ENCODE measurements at regions not wholly inside any gene's neighbourhood (a gene's known extent, or its start where the extent isn't known, plus 50 kb on each side); places are given as distances from the start of the nearest gene placed in this dataset.

- Histone ChIP-seq H3K9ac (ENCODE audit: extremely low read depth, insufficient read length, low read length) (no peak overlapping the region), H4K5ac (ENCODE audit: insufficient read length, low read depth, low read length) (no peak overlapping the region), H3K23me2 (ENCODE audit: insufficient read length, low read depth, low read length, poor library complexity, severe bottlenecking) (no peaks in the 10 kb centered on the region), H2BK20ac (ENCODE audit: low read depth, low read length, poor library complexity, severe bottlenecking) (no peak overlapping the region), H3K23ac (ENCODE audit: insufficient read length, low read depth, low read length) (no peak overlapping the region), H2BK5ac (ENCODE audit: insufficient read length, low read length) (no peak overlapping the region), H2BK12ac (ENCODE audit: insufficient read length, low read depth, low read length) (no peak overlapping the region), H2BK15ac (ENCODE audit: low read depth, low read length) (no peak overlapping the region), H2BK120ac (ENCODE audit: low read depth, low read length, poor library complexity, severe bottlenecking) (no peak overlapping the region), H3T11ph (ENCODE audit: low read length) (no peak overlapping the region), H4K8ac (replicated peaks; ENCODE audit: insufficient read length, low read depth, low read length) (no peak overlapping the region), H3K18ac (ENCODE audit: insufficient read length, low read depth, low read length) (no peak overlapping the region), H4K91ac (ENCODE audit: insufficient read length, low read depth, low read length) (no peak overlapping the region), H2AFZ (ENCODE audit: low read length) (no peak overlapping the region), H4K20me1 (ENCODE audit: control insufficient read depth, insufficient read depth, insufficient read length) (no peaks in the 10 kb centered on the region), H3K79me2 (ENCODE audit: insufficient read depth, low read length) (no peaks in the 10 kb centered on the region), H3K79me1 (ENCODE audit: insufficient read depth, low read depth, low read length, poor library complexity, severe bottlenecking) (no peaks in the 10 kb centered on the region), H3K27me3 (ENCODE audit: insufficient read depth, low read length) (no peaks in the 10 kb centered on the region), H3K14ac (ENCODE audit: insufficient read depth, low read length) (no peak overlapping the region), H3K56ac (ENCODE audit: insufficient read length, low read depth, low read length) (no peak overlapping the region), H3K4ac (ENCODE audit: low read depth, low read length) (no peak overlapping the region), H3K9me3 (ENCODE audit: control insufficient read depth, low read depth, low read length) (no peaks in the 10 kb centered on the region), H3K27ac (ENCODE audit: insufficient read length, low read depth, low read length) (no peak overlapping the region), H3K4me1 (ENCODE audit: insufficient read depth, low read length) (no peaks in the 10 kb centered on the region; the same call in none of the 2 replicates), H2AK5ac (ENCODE audit: insufficient read length, low read length) (no peak overlapping the region), H3K4me2 (ENCODE audit: insufficient read depth, insufficient read length, low read length) (no peak overlapping the region)
- H3K36me3 Mint-ChIP-seq (ENCODE audit: insufficient read depth in 1 of 3, low read depth in 3 of 3), result no peaks in the 10 kb centered on the region
- H3K27ac Mint-ChIP-seq, result no peak overlapping the region; a peak in 1 of 7 replicates
- no peak for TF ChIP-seq CTCF (conservative IDR thresholded peaks at IDR 0.05)
- H3K9me3 Mint-ChIP-seq, result no peaks in the 10 kb centered on the region
- no peak overlapping the region for H3K4me3 Mint-ChIP-seq
- peaks cover 32% of the 10 kb centered on the region for H3K27me3 Mint-ChIP-seq (ENCODE audit: low read depth)
- WGBS (ENCODE audit: extremely low coverage, insufficient read length, low lambda C conversion rate), result no CpG with 5 or more reads among the region's 6 CpGs
- DNase-seq, result no peak
- peaks cover 34 to 38% of the 10 kb centered on the region in 2 experiments for H3K4me1 Mint-ChIP-seq
Measured at GRCh38 chr11:119990309-119991021, 147.4 kb downstream of the TRIM29 start.
